Ovary (tissue), 7 donors: ENCODE measurements at regions not wholly inside any gene's neighbourhood (a gene's known extent, or its start where the extent isn't known, plus 50 kb on each side); places are given as distances from the start of the nearest gene placed in this dataset.

Experiments used
- DNase-seq, 5 donors: peaks; one replicate each; pipeline ENCODE4 v3.0.0-alpha.2; 2019 to 2020
- H3K27ac ChIP-seq, 2 donors: fragments of 200-600 bp; one replicate each; pipeline versions ENCODE4 v1.5.1 to v1.8.0; 2019 to 2022
- H3K27me3 ChIP-seq: fragments of 200-600 bp; one replicate; pipeline ENCODE4 v1.8.0; 2022
- H3K36me3 ChIP-seq: fragments of 200-600 bp; sonication (generic); one replicate; pipeline ENCODE4 v1.5.1; 2019
- H3K4me1 ChIP-seq: one replicate; pipeline ENCODE4 v1.8.1; 2013; ENCODE audit warnings: mild to moderate bottlenecking, moderate library complexity; ENCODE audit not compliant: insufficient read depth
- H3K4me3 ChIP-seq: fragments of 200-600 bp; sonication (generic); one replicate; pipeline ENCODE4 v1.5.1; 2017
- H3K9me3 ChIP-seq, 2 donors: fragments of 200-600 bp in 1 of 2; sonication (generic) in 1 of 2; one replicate each; pipeline versions ENCODE4 v1.5.1 to v1.8.1; 2013 to 2019; ENCODE audit warnings: mild to moderate bottlenecking in 1 of 2, moderate library complexity in 1 of 2
- CTCF ChIP-seq, 3 donors: fragments of 450-650 bp in 2 of 3; fragments of 200-600 bp in 1 of 3; IDR thresholded peaks; one replicate each; pipeline versions ENCODE4 v1.5.1 to v1.8.0; 2016 to 2022; ENCODE audit warnings: antibody characterized with exemption in 3 of 3, mild to moderate bottlenecking in 1 of 3
- EP300 ChIP-seq: sonication (generic); formaldehyde crosslinking; IDR thresholded peaks from one replicate; pipeline ENCODE4 v1.6.1; 2017; ENCODE audit warnings: antibody characterized with exemption
- POLR2A ChIP-seq: fragments of 450-650 bp; IDR thresholded peaks from one replicate; pipeline ENCODE4 v1.6.1; 2017; ENCODE audit warnings: antibody characterized with exemption, mild to moderate bottlenecking, moderate library complexity
- WGBS, 3 donors: extraction: QIAGEN DNeasy Blood & Tissue Kit in 1 of 3; methylation state at CpG; one replicate each; pipeline versions ENCODE4 v1.1.5 to v1.1.7; 2013 to 2017; 5-methylcytosine and 5-hydroxymethylcytosine counted together
- intact Hi-C, 4 donors: fragments of 100-400 bp; cut with DNase I; formaldehyde crosslinking; loops; one replicate each; pipeline versions ENCODE4 v1.11.0 to v1.15.1; 2022 to 2023
- donor health status: DM: no; HTN: no; CAD: no; lungs with moderate emphysema.
- donor health status: DM: no; HTN: no; CAD: no.
- donor health status: Bipolar disorder and iron deficiency.
- donor health status: DM: no; HTN: no; CAD: no.
- donor health status: DM: yes; HTN: yes; CAD: no.

- no peaks in the 10 kb centered on the region for H3K9me3 ChIP-seq
- H3K4me1 ChIP-seq: no peaks in the 10 kb centered on the region
- no peak for TF ChIP-seq POLR2A
- no peak for TF ChIP-seq CTCF (IDR thresholded peaks at IDR 0.05)
- no peak for TF ChIP-seq EP300
- WGBS, 3 donors: 84 to 92% (median 92%) methylated on average over 1 of the region's 1 CpG
- no peak overlapping the region for H3K4me3 ChIP-seq
- no peak for DNase-seq
- H3K27me3 ChIP-seq: no peaks in the 10 kb centered on the region
- intact Hi-C loops: loop anchor here in 2 of 4 donors (10.0 kb wide), 1 partner anchor 273 kb away; no protein-coding TSS in a partner anchor
- no peak overlapping the region for H3K27ac ChIP-seq
- no peaks in the 10 kb centered on the region for H3K36me3 ChIP-seq
Measured at GRCh38 chr1:51048021-51048420, 54.0 kb upstream of the C1orf185 start.

DNA sequence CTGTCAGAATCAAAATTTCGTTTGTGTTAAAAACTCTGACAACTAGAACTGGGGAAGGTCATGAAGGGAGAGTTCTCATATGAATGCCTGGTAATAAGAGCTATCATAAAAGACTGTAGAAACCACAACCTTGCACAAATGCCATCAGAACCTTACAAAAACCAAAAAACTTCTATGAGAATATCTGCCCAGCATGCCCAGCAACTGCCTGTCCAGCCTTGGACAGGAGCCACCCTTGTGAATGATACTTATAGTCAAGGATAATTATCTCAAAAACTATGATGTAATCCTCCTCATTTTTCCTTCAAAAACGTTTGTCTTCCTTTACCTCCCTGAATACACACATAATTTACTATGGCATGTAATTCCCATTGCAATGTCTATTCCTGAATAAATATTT is 53.4 kb upstream of the C1orf185 start:
- Histone ChIP-seq H3K4me3 (no peak overlapping the region), H3K9me3 (no peaks in the 10 kb centered on the region), H3K27me3 (no peaks in the 10 kb centered on the region), H3K36me3 (no peaks in the 10 kb centered on the region), H3K4me1 (no peaks in the 10 kb centered on the region), H3K27ac (no peak overlapping the region)
- intact Hi-C loops: loop anchor here in 2 of 4 donors (10.0 kb wide), 1 partner anchor 274 kb away; no protein-coding TSS in a partner anchor
- WGBS, 3 donors: 29 to 31% (median 31%) methylated on average over 2 of the region's 2 CpGs
- TF ChIP-seq POLR2A: no peak
- no peak for TF ChIP-seq CTCF (IDR thresholded peaks at IDR 0.05)
- TF ChIP-seq EP300: no peak
- DNase-seq: no peak
